ENCODE measurements at regions not wholly inside any gene's neighbourhood (a gene's known extent, or its start where the extent isn't known, plus 50 kb on each side); places are given as distances from the start of the nearest gene placed in this dataset.
"Not testable (repeated sequence)": the region's sequence is repeated elsewhere in the genome, so short reads cannot be mapped to it uniquely, and the experiment has no call there.

GRCh38 chr5:56755036-56755555, 60.3 kb upstream of the MAP3K1 start:
- no peak for TF ChIP-seq CTCF (IDR thresholded peaks at IDR 0.05; ENCODE audit: borderline replicate concordance, control extremely low read depth, extremely low read depth, insufficient read depth, missing control alignments)
- in situ Hi-C loops (cut with MboI; ENCODE audit: low sequenced_read_pairs, unreplicated experiment), result no loop called here

GRCh38 chr5:56753588-56753987, 61.8 kb upstream of the MAP3K1 start:
- in situ Hi-C loops (cut with MboI; ENCODE audit: low sequenced_read_pairs, unreplicated experiment); DNase-seq (ENCODE audit: low spot score): not testable (repeated sequence)

More at GRCh38 chr5:56755036-56755555, 60.3 kb upstream of the MAP3K1 start:
- DNase-seq (ENCODE audit: low spot score), result no peak

- TF ChIP-seq CTCF (IDR thresholded peaks at IDR 0.05; ENCODE audit: borderline replicate concordance, control extremely low read depth, extremely low read depth, insufficient read depth, missing control alignments), result no peak
- in situ Hi-C loops (cut with MboI; ENCODE audit: low sequenced_read_pairs, unreplicated experiment), result no loop called here
- DNase-seq (ENCODE audit: low spot score), result no peak
Measured at GRCh38 chr5:56751572-56752313, 63.6 kb upstream of the MAP3K1 start.

DNA sequence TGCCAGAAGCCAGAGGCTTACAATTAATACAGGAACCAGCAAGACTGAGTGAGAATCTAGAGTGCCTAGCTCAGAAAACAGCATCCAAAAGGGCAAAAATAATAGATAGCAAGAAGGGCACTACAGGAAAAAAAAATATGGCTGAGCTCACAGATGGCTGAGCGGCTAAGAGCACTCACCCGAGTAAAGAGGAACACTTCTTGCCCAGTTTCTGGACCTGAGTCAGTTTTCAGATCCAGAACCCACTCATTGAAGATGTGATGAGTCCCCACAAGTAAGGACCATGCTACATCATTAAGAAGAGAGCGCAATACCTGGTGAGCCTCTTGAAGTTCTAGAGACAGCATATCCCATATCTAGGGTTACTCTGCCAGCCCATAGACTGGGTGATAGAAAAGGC, 65.5 kb upstream of the MAP3K1 start:
- DNase-seq (ENCODE audit: low spot score), result no peak
- TF ChIP-seq CTCF (IDR thresholded peaks at IDR 0.05; ENCODE audit: borderline replicate concordance, control extremely low read depth, extremely low read depth, insufficient read depth, missing control alignments), result no peak
- in situ Hi-C loops (cut with MboI; ENCODE audit: low sequenced_read_pairs, unreplicated experiment), result no loop called here

- no peak for TF ChIP-seq CTCF (IDR thresholded peaks at IDR 0.05; ENCODE audit: borderline replicate concordance, control extremely low read depth, extremely low read depth, insufficient read depth, missing control alignments)
- DNase-seq (ENCODE audit: low spot score), result no peak
- in situ Hi-C loops (cut with MboI; ENCODE audit: low sequenced_read_pairs, unreplicated experiment), result no loop called here
Measured at GRCh38 chr5:56746553-56747339, 68.6 kb upstream of the MAP3K1 start.

GRCh38 chr5:56745864-56746263, 69.5 kb upstream of the MAP3K1 start:
- in situ Hi-C loops (cut with MboI; ENCODE audit: low sequenced_read_pairs, unreplicated experiment), result no loop called here
- TF ChIP-seq CTCF (IDR thresholded peaks at IDR 0.05; ENCODE audit: borderline replicate concordance, control extremely low read depth, extremely low read depth, insufficient read depth, missing control alignments), result no peak

DNA sequence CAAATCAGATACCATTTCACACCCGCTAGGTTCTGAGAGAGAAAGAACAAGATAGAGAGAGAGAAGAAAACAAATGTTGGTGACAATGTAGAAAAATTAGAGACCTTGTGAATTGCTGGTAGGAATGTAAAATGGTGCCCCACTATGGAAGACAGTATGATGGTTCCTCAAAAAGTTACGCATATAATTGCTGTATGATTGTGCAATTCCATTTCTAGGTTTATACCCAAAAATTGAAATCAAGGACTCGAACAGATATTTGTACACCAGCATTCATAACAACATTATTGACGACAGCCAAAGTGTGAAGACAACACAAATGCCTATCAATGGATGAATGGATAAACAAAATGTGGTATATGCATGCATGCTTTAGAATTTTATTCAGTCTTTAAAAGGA, 74.5 kb upstream of the MAP3K1 start:
- no peak for TF ChIP-seq CTCF (IDR thresholded peaks at IDR 0.05; ENCODE audit: borderline replicate concordance, control extremely low read depth, extremely low read depth, insufficient read depth, missing control alignments)
- in situ Hi-C loops (cut with MboI; ENCODE audit: low sequenced_read_pairs, unreplicated experiment), result no loop called here
- no peak for DNase-seq (ENCODE audit: low spot score)

More at GRCh38 chr5:56745864-56746263, 69.5 kb upstream of the MAP3K1 start:
- DNase-seq (ENCODE audit: low spot score), result no peak

Measured in GM13976 (cell line).